Caco-2 (cell line): ENCODE measurements at regions not wholly inside any gene's neighbourhood (a gene's known extent, or its start where the extent isn't known, plus 50 kb on each side); places are given as distances from the start of the nearest gene placed in this dataset.

Source experiments
- BruUV-seq: library from RNA; stranded (reverse); fragments of 400-500 nt; replicated peaks from 2 replicates; lab custom pipeline; 2021; lab: Mats Ljungman, UMichigan
- CTCF ChIA-PET: fragments of 300-600 bp; sonication (Branson Sonifier 250); formaldehyde crosslinking; loops from one replicate; lab custom pipeline; 2022; ENCODE audit warnings: antibody characterized with exemption; lab: Charles Lee
- POLR2A ChIA-PET: fragments of 300-600 bp; sonication (Branson Sonifier 250); formaldehyde crosslinking; loops from one replicate; lab custom pipeline; 2022; ENCODE audit warnings: antibody characterized with exemption; lab: Charles Lee
- DNase-seq, 2 experiments: peaks; one replicate each; pipeline versions ENCODE4 v3.0.0 to v3.0.0-alpha.2; 2020 to 2022
- H3K27me3 ChIP-seq: replicated peaks from 2 replicates; pipeline ENCODE4 v1.6.0; 2011; ENCODE audit warnings: low read length; ENCODE audit not compliant: control insufficient read depth, insufficient read depth
- H3K36me3 ChIP-seq: 2 replicates; pipeline ENCODE4 v1.5.1; 2011; ENCODE audit warnings: low read length; ENCODE audit not compliant: control insufficient read depth, insufficient read depth
- H3K4me1 ChIP-seq: fragments of 250-450 bp; sonication (Bioruptor Pico); 2 replicates; pipeline ENCODE4 v1.5.1; 2020; ENCODE audit warnings: mild to moderate bottlenecking
- H3K4me3 ChIP-seq: 2 replicates; pipeline ENCODE4 v1.5.1; 2011; ENCODE audit warnings: low read depth, mild to moderate bottlenecking, control low read depth, low read length
- H3K9me3 ChIP-seq: fragments of 250-450 bp; sonication (Bioruptor Pico); 2 replicates; pipeline ENCODE4 v1.5.1; 2020; ENCODE audit warnings: mild to moderate bottlenecking, moderate library complexity
- H3K27ac Mint-ChIP-seq: one replicate; pipeline ENCODE4 v1.8.0; 2022; ENCODE audit warnings: mixed read lengths; ENCODE audit not compliant: unreplicated experiment
- H3K27me3 Mint-ChIP-seq: one replicate; pipeline ENCODE4 v1.8.0; 2022; ENCODE audit warnings: mixed read lengths; ENCODE audit not compliant: insufficient read depth, unreplicated experiment
- H3K36me3 Mint-ChIP-seq: one replicate; pipeline ENCODE4 v1.8.0; 2022; ENCODE audit warnings: mild to moderate bottlenecking, mixed read lengths; ENCODE audit not compliant: insufficient read depth, unreplicated experiment
- H3K4me1 Mint-ChIP-seq: one replicate; pipeline ENCODE4 v1.8.0; 2022; ENCODE audit warnings: low read depth, mixed read lengths; ENCODE audit not compliant: unreplicated experiment
- H3K4me3 Mint-ChIP-seq: one replicate; pipeline ENCODE4 v1.8.0; 2022; ENCODE audit warnings: mild to moderate bottlenecking, moderate library complexity, mixed read lengths; ENCODE audit not compliant: unreplicated experiment
- H3K9me3 Mint-ChIP-seq: one replicate; pipeline ENCODE4 v1.8.0; 2022; ENCODE audit warnings: mixed read lengths; ENCODE audit not compliant: unreplicated experiment
- CTCF ChIP-seq, 2 experiments: fragments of 200-600 bp in 1 of 2; IDR thresholded peaks; 1 replicate in 1 of 2; 2 replicates in 1 of 2; pipeline versions ENCODE4 v1.5.1 to v1.8.0; 2011 to 2022; ENCODE audit warnings: antibody characterized with exemption in 1 of 2, control low read depth in 1 of 2, inconsistent platforms in 1 of 2, low read depth in 1 of 2, low read length in 1 of 2, mild to moderate bottlenecking in 1 of 2, moderate library complexity in 1 of 2; ENCODE audit not compliant: insufficient read depth in 1 of 2, severe bottlenecking in 1 of 2, unreplicated experiment in 1 of 2
- intact Hi-C: fragments of 100-400 bp; cut with micrococcal nuclease; formaldehyde crosslinking; loops from one replicate; pipeline ENCODE4 v1.10.0; 2022; ENCODE audit not compliant: unreplicated experiment

GRCh38 chr6:166046226-166046625, 121.4 kb downstream of the TBXT start:
- Mint-ChIP-seq H3K27ac (no peak overlapping the region), H3K27me3 (no peaks in the 10 kb centered on the region), H3K9me3 (no peaks in the 10 kb centered on the region), H3K36me3 (no peaks in the 10 kb centered on the region), H3K4me1 (no peaks in the 10 kb centered on the region), H3K4me3 (no peak overlapping the region)
- intact Hi-C loops, result no loop called here
- ChIA-PET POLR2A (no interaction called here), CTCF (no interaction called here)
- DNase-seq, result no peak
- no peaks in the 10 kb centered on the region for H3K4me1 ChIP-seq
- BruUV-seq, result no TSS peak
- TF ChIP-seq CTCF (IDR thresholded peaks at IDR 0.05; ENCODE audit: insufficient read depth in 1 of 2, low read depth in 1 of 2, low read length in 1 of 2, severe bottlenecking in 1 of 2, unreplicated experiment in 1 of 2), result no peak
- H3K4me3 ChIP-seq, result no peak overlapping the region
- no peaks in the 10 kb centered on the region for H3K9me3 ChIP-seq
- no peaks in the 10 kb centered on the region for H3K36me3 ChIP-seq
- no peaks in the 10 kb centered on the region for H3K27me3 ChIP-seq

- H3K4me1 Mint-ChIP-seq, result no peaks in the 10 kb centered on the region
- H3K4me3 Mint-ChIP-seq, result no peak overlapping the region
- POLR2A ChIA-PET, result no interaction called here
- H3K36me3 Mint-ChIP-seq, result no peaks in the 10 kb centered on the region
- CTCF ChIA-PET, result no interaction called here
- intact Hi-C loops, result no loop called here
- H3K27me3 ChIP-seq, result no peaks in the 10 kb centered on the region
- H3K27ac Mint-ChIP-seq, result no peak overlapping the region
- BruUV-seq, result no TSS peak
- no peaks in the 10 kb centered on the region for H3K27me3 Mint-ChIP-seq
- H3K9me3 Mint-ChIP-seq, result no peaks in the 10 kb centered on the region
- no peak for DNase-seq
- no peaks in the 10 kb centered on the region for H3K36me3 ChIP-seq
- no peak overlapping the region for H3K4me3 ChIP-seq
- no peaks in the 10 kb centered on the region for H3K4me1 ChIP-seq
- TF ChIP-seq CTCF (IDR thresholded peaks at IDR 0.05; ENCODE audit: insufficient read depth in 1 of 2, low read depth in 1 of 2, low read length in 1 of 2, severe bottlenecking in 1 of 2, unreplicated experiment in 1 of 2), result no peak
- H3K9me3 ChIP-seq, result no peaks in the 10 kb centered on the region
Observed at GRCh38 chr6:166045860-166046200, 121.8 kb downstream of the TBXT start.

- no peak for TF ChIP-seq CTCF (IDR thresholded peaks at IDR 0.05; ENCODE audit: insufficient read depth in 1 of 2, low read depth in 1 of 2, low read length in 1 of 2, severe bottlenecking in 1 of 2, unreplicated experiment in 1 of 2)
- H3K4me3 ChIP-seq, result no peak overlapping the region
- no peaks in the 10 kb centered on the region for H3K27me3 ChIP-seq
- H3K27ac Mint-ChIP-seq, result no peak overlapping the region
- no TSS peak for BruUV-seq
- no peaks in the 10 kb centered on the region for H3K9me3 Mint-ChIP-seq
- H3K27me3 Mint-ChIP-seq, result no peaks in the 10 kb centered on the region
- H3K9me3 ChIP-seq, result no peaks in the 10 kb centered on the region
- H3K4me1 ChIP-seq, result no peaks in the 10 kb centered on the region
- H3K36me3 Mint-ChIP-seq, result no peaks in the 10 kb centered on the region
- ChIA-PET POLR2A (no interaction called here), CTCF (no interaction called here)
- DNase-seq, result no peak
- H3K4me3 Mint-ChIP-seq, result no peak overlapping the region
- no peaks in the 10 kb centered on the region for H3K36me3 ChIP-seq
- intact Hi-C loops, result no loop called here
- H3K4me1 Mint-ChIP-seq, result no peaks in the 10 kb centered on the region
Observed at GRCh38 chr6:166045173-166045859, 122.3 kb downstream of the TBXT start.
